CD4-positive, alpha-beta T cell (primary cell): ENCODE measurements at regions not wholly inside any gene's neighbourhood (a gene's known extent, or its start where the extent isn't known, plus 50 kb on each side); places are given as distances from the start of the nearest gene placed in this dataset.

ENCODE experiments used
- ATAC-seq: fragments of 200-7000 bp; cut with Tn5 transposase; one replicate; pipeline ENCODE4 v1.10.0; 2022; ENCODE audit warnings: mild to moderate bottlenecking; ENCODE audit not compliant: poor library complexity
- CTCF ChIA-PET: fragments of 350-600 bp; sonication (Branson Sonifier 250); formaldehyde crosslinking; loops from one replicate; lab custom pipeline; 2021; ENCODE audit warnings: antibody characterized with exemption, inconsistent platforms; lab: Charles Lee
- POLR2A ChIA-PET: fragments of 350-600 bp; sonication (Branson Sonifier 250); formaldehyde crosslinking; loops from one replicate; lab custom pipeline; 2021; ENCODE audit warnings: antibody characterized with exemption, inconsistent platforms; lab: Charles Lee
- DNase-seq, 14 experiments: peaks; one replicate each; pipeline ENCODE4 v3.0.0-alpha.2; 2013 to 2020; ENCODE audit warnings: mixed read lengths in 2 of 14
- H3K27ac ChIP-seq, 2 donors: one replicate each; pipeline versions ENCODE4 v1.5.1 to v1.7.0; 2013; ENCODE audit warnings: low read length in 2 of 2, low read depth in 1 of 2, mild to moderate bottlenecking in 1 of 2
- H3K27me3 ChIP-seq, 2 experiments: 1 replicate in 1 of 2; 2 replicates in 1 of 2; pipeline versions ENCODE4 v1.6.1 to v1.7.0; 2013; ENCODE audit warnings: low read length in 2 of 2, control low read depth in 1 of 2, mild to moderate bottlenecking in 1 of 2, moderate library complexity in 1 of 2; ENCODE audit not compliant: insufficient read depth in 2 of 2, control insufficient read depth in 1 of 2
- H3K36me3 ChIP-seq: one replicate; pipeline ENCODE4 v1.6.1; 2013; ENCODE audit warnings: low read length, control low read depth; ENCODE audit not compliant: insufficient read depth
- H3K4me1 ChIP-seq: one replicate; pipeline ENCODE4 v1.6.1; 2013; ENCODE audit warnings: low read length, control low read depth; ENCODE audit not compliant: insufficient read depth
- H3K4me3 ChIP-seq: one replicate; pipeline ENCODE4 v1.5.1; 2013; ENCODE audit warnings: mild to moderate bottlenecking, low read length, moderate library complexity
- H3K9me3 ChIP-seq, 2 experiments: 1 replicate in 1 of 2; 2 replicates in 1 of 2; pipeline versions ENCODE4 v1.6.1 to v1.7.0; 2013; ENCODE audit warnings: low read length in 2 of 2, mild to moderate bottlenecking in 2 of 2, control low read depth in 1 of 2, moderate library complexity in 1 of 2; ENCODE audit not compliant: control insufficient read depth in 1 of 2, insufficient read depth in 1 of 2
- H3K27ac Mint-ChIP-seq: one replicate; pipeline ENCODE4 v1.8.0; 2020; ENCODE audit warnings: mixed read lengths
- H3K27me3 Mint-ChIP-seq: one replicate; pipeline ENCODE4 v1.8.0; 2021; ENCODE audit warnings: mixed read lengths
- H3K36me3 Mint-ChIP-seq: one replicate; pipeline ENCODE4 v1.8.0; 2021; ENCODE audit warnings: low read depth, mixed read lengths
- H3K4me1 Mint-ChIP-seq: one replicate; pipeline ENCODE4 v1.8.0; 2021; ENCODE audit warnings: low read depth, mixed read lengths
- H3K4me3 Mint-ChIP-seq: one replicate; pipeline ENCODE4 v1.8.0; 2020; ENCODE audit warnings: mild to moderate bottlenecking, mixed read lengths
- H3K9me3 Mint-ChIP-seq: one replicate; pipeline ENCODE4 v1.8.0; 2020; ENCODE audit warnings: mixed read lengths
- CTCF ChIP-seq: fragments of 200-600 bp; IDR thresholded peaks from one replicate; pipeline ENCODE4 v1.8.0; 2022; ENCODE audit warnings: antibody characterized with exemption, mild to moderate bottlenecking
- intact Hi-C, 2 experiments: fragments of 100-400 bp; cut with DNase I in 1 of 2; cut with micrococcal nuclease in 1 of 2; formaldehyde crosslinking; loops; one replicate each; pipeline versions ENCODE4 v1.15.1 to v1.9.0; 2023 to 2025; cut with DNase I, micrococcal nuclease

- Mint-ChIP-seq H3K27me3 (peaks cover 6% of the 10 kb centered on the region), H3K4me1 (no peaks in the 10 kb centered on the region), H3K27ac (no peak overlapping the region), H3K36me3 (no peaks in the 10 kb centered on the region), H3K9me3 (no peaks in the 10 kb centered on the region), H3K4me3 (no peak overlapping the region)
- no peak for DNase-seq
- Histone ChIP-seq H3K36me3 (no peaks in the 10 kb centered on the region), H3K27ac (no peak overlapping the region), H3K9me3 (no peaks in the 10 kb centered on the region), H3K4me1 (no peaks in the 10 kb centered on the region), H3K27me3 (no peaks in the 10 kb centered on the region), H3K4me3 (no peak overlapping the region)
- TF ChIP-seq CTCF, result no peak
- POLR2A ChIA-PET, result no interaction called here
- CTCF ChIA-PET, result no interaction called here
- no peak for ATAC-seq
- intact Hi-C loops, result no loop called here
Measured at GRCh38 chr2:6648596-6649247, 217.0 kb downstream of the CMPK2 start.

- intact Hi-C loops, result no loop called here
- ATAC-seq (no peak), DNase-seq (no peak)
- no peaks in the 10 kb centered on the region for H3K4me1 ChIP-seq
- ChIA-PET CTCF (no interaction called here), POLR2A (no interaction called here)
- Mint-ChIP-seq H3K27ac (no peak overlapping the region), H3K4me1 (no peaks in the 10 kb centered on the region), H3K9me3 (no peaks in the 10 kb centered on the region), H3K36me3 (no peaks in the 10 kb centered on the region), H3K27me3 (peaks cover 6% of the 10 kb centered on the region), H3K4me3 (no peak overlapping the region)
- H3K36me3 ChIP-seq, result no peaks in the 10 kb centered on the region
- TF ChIP-seq CTCF, result no peak
- no peaks in the 10 kb centered on the region for H3K9me3 ChIP-seq
- H3K27ac ChIP-seq, result no peak overlapping the region
- no peak overlapping the region for H3K4me3 ChIP-seq
- no peaks in the 10 kb centered on the region for H3K27me3 ChIP-seq
Measured at GRCh38 chr2:6650311-6650710, 215.4 kb downstream of the CMPK2 start.

DNA sequence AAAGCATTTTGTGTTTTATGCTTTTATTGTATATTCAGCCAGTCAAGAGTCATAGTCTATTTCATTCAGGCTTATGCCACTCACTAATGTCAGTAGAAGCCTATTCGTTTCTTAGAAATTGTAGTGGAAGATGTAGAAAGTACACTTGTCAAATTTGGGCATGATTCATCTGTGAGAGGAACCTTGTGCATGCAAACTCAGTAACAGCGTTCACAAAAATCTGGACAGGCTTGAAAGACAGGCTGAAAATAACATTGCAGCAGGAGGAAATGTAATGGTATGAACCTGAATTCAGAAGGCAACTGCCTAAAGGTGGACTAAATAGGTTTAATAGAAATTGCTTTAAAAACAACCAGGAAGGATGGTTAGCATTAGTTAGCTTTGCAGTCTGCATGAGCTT lies 213.5 kb downstream of the CMPK2 start:
- Histone ChIP-seq H3K4me3 (no peak overlapping the region), H3K9me3 (no peaks in the 10 kb centered on the region), H3K4me1 (no peaks in the 10 kb centered on the region), H3K27me3 (no peaks in the 10 kb centered on the region), H3K27ac (no peak overlapping the region), H3K36me3 (no peaks in the 10 kb centered on the region)
- no peak overlapping the region for H3K27ac Mint-ChIP-seq
- H3K9me3 Mint-ChIP-seq, result no peaks in the 10 kb centered on the region
- no peak for DNase-seq
- ChIA-PET CTCF (no interaction called here), POLR2A (no interaction called here)
- intact Hi-C loops, result no loop called here
- no peaks in the 10 kb centered on the region for H3K36me3 Mint-ChIP-seq
- TF ChIP-seq CTCF, result no peak
- peaks cover 2% of the 10 kb centered on the region for H3K27me3 Mint-ChIP-seq
- no peak for ATAC-seq
- H3K4me3 Mint-ChIP-seq, result no peak overlapping the region
- no peaks in the 10 kb centered on the region for H3K4me1 Mint-ChIP-seq
